Colonic mucosa (tissue), 4 donors: ENCODE measurements at regions not wholly inside any gene's neighbourhood (a gene's known extent, or its start where the extent isn't known, plus 50 kb on each side); places are given as distances from the start of the nearest gene placed in this dataset.

Experiments
- DNase-seq: peaks from one replicate; pipeline ENCODE4 v3.0.0-alpha.2; 2020
- H3K27ac ChIP-seq: fragments of 200-600 bp; one replicate; pipeline ENCODE4 v1.8.0; 2021
- H3K27me3 ChIP-seq: fragments of 200-600 bp; one replicate; pipeline ENCODE4 v1.8.0; 2021
- H3K36me3 ChIP-seq: fragments of 200-600 bp; one replicate; pipeline ENCODE4 v1.8.0; 2021
- H3K4me1 ChIP-seq: fragments of 200-600 bp; one replicate; pipeline ENCODE4 v1.8.0; 2021; ENCODE audit warnings: mild to moderate bottlenecking
- H3K4me3 ChIP-seq: fragments of 200-600 bp; one replicate; pipeline ENCODE4 v1.8.0; 2021
- H3K9ac ChIP-seq, 2 donors: one replicate each; pipeline ENCODE4 v1.7.0; 2013; ENCODE audit warnings: control low read depth in 2 of 2, low read depth in 2 of 2, low read length in 2 of 2
- H3K9me3 ChIP-seq: fragments of 200-600 bp; one replicate; pipeline ENCODE4 v1.8.0; 2021
- intact Hi-C: fragments of 100-400 bp; cut with DNase I; formaldehyde crosslinking; loops from one replicate; pipeline ENCODE4 v1.14.1; 2022
- TF ChIP-seq, protein P1 (sequence below): fragments of 200-600 bp; IDR thresholded peaks from one replicate; pipeline ENCODE4 v1.8.0; 2022; ENCODE audit warnings: antibody characterized with exemption, mild to moderate bottlenecking
- donor health status: healthy.
- donor health status: DM: no; HTN: no; CAD: no.
- donor health status: DM: no; HTN: no; CAD: no.

DNA sequence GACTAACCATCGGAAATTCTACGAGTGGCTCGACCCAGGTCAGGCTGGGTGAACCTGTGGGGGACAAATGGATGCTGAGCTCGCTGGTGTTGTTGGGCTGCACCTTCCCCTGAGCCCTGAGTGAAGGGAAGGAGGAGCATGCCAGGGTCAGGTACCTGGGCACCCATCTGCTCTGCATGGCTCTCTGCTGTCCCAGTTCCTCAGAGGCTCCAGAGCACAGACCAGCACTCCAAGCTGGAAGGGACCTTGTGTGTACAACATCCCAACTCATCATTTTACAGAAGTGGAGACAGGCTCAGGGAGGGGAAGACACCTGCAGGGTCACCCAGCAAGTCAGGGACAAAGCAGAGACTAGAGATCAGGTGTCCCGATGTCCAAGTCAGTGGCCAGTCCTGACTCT, 84.9 kb upstream of the NLRP1 start:
- H3K27ac ChIP-seq = no peak overlapping the region
- H3K4me1 ChIP-seq = no peaks in the 10 kb centered on the region
- no peaks in the 10 kb centered on the region for H3K9me3 ChIP-seq
- intact Hi-C loops = no loop called here
- no peak overlapping the region for H3K9ac ChIP-seq
- TF ChIP-seq, protein P1, sequence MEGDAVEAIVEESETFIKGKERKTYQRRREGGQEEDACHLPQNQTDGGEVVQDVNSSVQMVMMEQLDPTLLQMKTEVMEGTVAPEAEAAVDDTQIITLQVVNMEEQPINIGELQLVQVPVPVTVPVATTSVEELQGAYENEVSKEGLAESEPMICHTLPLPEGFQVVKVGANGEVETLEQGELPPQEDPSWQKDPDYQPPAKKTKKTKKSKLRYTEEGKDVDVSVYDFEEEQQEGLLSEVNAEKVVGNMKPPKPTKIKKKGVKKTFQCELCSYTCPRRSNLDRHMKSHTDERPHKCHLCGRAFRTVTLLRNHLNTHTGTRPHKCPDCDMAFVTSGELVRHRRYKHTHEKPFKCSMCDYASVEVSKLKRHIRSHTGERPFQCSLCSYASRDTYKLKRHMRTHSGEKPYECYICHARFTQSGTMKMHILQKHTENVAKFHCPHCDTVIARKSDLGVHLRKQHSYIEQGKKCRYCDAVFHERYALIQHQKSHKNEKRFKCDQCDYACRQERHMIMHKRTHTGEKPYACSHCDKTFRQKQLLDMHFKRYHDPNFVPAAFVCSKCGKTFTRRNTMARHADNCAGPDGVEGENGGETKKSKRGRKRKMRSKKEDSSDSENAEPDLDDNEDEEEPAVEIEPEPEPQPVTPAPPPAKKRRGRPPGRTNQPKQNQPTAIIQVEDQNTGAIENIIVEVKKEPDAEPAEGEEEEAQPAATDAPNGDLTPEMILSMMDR = no peak
- H3K4me3 ChIP-seq = no peak overlapping the region
- no peak for DNase-seq
- no peaks in the 10 kb centered on the region for H3K27me3 ChIP-seq
- no peaks in the 10 kb centered on the region for H3K36me3 ChIP-seq

DNA sequence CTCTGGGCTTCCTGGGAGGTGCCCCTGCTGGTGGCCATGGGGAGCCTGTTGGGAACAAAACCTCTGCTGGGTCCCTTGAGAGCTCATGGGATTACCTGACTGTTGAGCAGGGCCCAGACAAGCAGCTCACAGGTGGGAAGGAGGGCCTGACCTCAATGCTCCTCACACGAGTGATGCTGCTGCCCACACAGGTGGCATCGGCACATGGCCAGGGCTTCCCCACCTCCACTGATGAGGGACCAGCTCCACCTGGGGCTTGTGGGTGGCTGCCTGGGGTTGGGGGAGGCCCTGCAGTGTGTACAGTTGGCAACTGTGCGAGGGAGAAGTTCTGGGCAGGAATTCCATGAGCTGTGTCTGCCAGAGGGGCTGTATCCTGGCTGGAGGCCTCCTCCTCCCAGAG, 87.8 kb upstream of the NLRP1 start:
- no peaks in the 10 kb centered on the region for H3K4me1 ChIP-seq
- TF ChIP-seq, protein P1 = no peak
- no peaks in the 10 kb centered on the region for H3K36me3 ChIP-seq
- no peaks in the 10 kb centered on the region for H3K9me3 ChIP-seq
- no peaks in the 10 kb centered on the region for H3K27me3 ChIP-seq
- H3K4me3 ChIP-seq = no peak overlapping the region
- intact Hi-C loops = no loop called here
- H3K27ac ChIP-seq = no peak overlapping the region
- H3K9ac ChIP-seq = no peak overlapping the region
- no peak for DNase-seq

DNA sequence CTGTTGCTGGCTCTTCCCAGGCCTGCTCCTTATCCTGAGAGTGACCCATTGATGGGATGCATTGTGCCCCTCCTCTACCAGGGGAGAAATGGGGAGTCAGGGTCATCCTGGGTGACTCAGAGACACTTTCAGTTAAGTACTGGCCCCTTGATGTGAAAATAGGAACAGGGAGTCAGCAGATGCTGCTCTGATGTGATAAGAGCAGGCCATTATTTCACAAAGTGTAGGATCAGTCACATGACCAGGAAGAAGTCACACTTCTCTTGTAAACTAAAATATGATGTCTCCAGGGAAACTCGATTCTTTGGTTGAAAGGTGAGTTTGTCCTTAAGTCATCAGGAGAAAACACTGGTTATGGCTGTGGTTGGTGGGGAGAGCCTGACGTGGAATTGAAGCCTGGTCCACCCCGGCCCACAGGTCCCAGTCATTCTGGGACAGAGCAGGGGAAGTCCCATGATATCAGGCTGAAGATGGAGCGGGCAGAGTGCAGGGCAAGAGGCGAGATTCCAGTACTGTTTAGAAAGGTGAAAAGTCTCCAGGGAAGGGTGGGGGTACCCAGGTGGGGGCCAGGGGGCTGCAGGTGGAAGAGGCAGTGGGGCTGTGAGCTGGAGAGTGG, 88.6 kb upstream of the NLRP1 start:
- no peak overlapping the region for H3K27ac ChIP-seq
- H3K4me1 ChIP-seq = no peaks in the 10 kb centered on the region
- H3K9ac ChIP-seq = no peak overlapping the region
- no peaks in the 10 kb centered on the region for H3K27me3 ChIP-seq
- TF ChIP-seq, protein P1 = no peak
- intact Hi-C loops = no loop called here
- H3K4me3 ChIP-seq = no peak overlapping the region
- H3K9me3 ChIP-seq = no peaks in the 10 kb centered on the region
- no peaks in the 10 kb centered on the region for H3K36me3 ChIP-seq
- no peak for DNase-seq

DNA sequence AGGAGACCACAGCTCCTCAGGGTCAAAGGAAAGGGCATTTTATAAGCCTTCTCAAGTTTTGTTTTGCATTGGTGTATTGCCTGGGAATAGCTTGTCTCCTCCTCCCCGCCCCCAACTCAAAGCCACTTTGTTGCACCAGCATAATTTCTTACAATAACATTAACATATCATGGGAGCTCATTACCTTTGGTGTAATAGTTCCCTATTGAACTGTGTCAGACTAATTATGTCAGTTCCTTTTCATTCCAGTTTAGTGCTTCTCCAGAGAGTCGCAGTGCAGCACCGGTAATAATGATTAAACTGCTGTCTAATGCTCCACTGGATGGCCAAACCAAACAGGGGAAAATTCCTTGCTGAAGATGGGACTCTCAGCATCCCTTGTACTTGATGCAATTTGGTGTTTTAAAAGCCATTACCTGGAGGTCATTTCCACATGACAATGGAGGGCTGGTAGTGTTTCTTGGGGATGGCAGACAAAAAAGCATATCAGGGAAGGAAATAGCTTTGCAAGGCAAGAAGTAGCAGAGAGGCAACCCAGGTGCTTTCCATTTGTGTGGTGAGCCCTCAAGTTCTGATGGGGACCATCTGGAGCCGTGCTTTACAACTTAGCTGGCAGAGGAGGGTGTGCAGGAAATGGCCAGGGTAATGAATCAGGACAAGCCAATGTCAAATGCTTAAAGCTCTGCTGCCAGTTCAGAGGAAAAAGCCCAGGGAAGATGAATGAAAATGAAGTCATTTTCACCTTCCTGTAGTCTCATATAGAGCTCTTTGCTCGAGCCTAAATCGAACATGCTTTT, 91.5 kb upstream of the NLRP1 start:
- H3K4me1 ChIP-seq = no peaks in the 10 kb centered on the region
- DNase-seq = no peak
- intact Hi-C loops = no loop called here
- no peak overlapping the region for H3K27ac ChIP-seq
- H3K9me3 ChIP-seq = no peaks in the 10 kb centered on the region
- no peak overlapping the region for H3K4me3 ChIP-seq
- H3K36me3 ChIP-seq = no peaks in the 10 kb centered on the region
- no peaks in the 10 kb centered on the region for H3K27me3 ChIP-seq
- TF ChIP-seq, protein P1 = no peak
- no peak overlapping the region for H3K9ac ChIP-seq

DNA sequence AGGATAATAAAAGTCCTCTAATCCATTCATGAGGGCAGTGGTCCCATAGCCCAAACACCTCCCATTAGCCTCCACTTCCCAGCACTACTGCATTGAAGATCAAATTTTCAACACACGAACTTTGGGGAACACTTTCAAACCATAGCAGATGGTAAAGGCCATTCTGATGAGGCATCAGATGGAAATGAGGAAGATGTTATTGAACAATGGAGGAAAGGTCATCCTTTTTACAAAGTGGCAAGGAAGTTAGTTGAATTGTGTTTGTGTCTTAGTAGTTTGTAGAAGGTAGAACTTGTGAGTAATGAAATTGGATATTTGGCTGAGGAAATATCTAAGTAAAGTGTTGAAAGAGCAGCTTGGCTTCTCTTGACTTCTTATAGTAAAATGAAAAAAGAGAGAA, 93.3 kb upstream of the NLRP1 start:
- Histone ChIP-seq H3K4me3 (no peak overlapping the region), H3K9me3 (no peaks in the 10 kb centered on the region), H3K27ac (no peak overlapping the region), H3K27me3 (no peaks in the 10 kb centered on the region), H3K36me3 (no peaks in the 10 kb centered on the region), H3K4me1 (no peaks in the 10 kb centered on the region), H3K9ac (no peak overlapping the region)
- no peak for DNase-seq
- TF ChIP-seq, protein P1 = no peak
- intact Hi-C loops = no loop called here
